CD14-positive monocyte (primary cell): ENCODE measurements at regions not wholly inside any gene's neighbourhood (a gene's known extent, or its start where the extent isn't known, plus 50 kb on each side); places are given as distances from the start of the nearest gene placed in this dataset.

Experiments used
- DNase-seq, 3 donors: peaks; one replicate each; pipeline ENCODE4 v3.0.0-alpha.2; 2011 to 2022
- H2AFZ ChIP-seq: 2 replicates; pipeline ENCODE4 v1.6.0; 2012; ENCODE audit warnings: mild to moderate bottlenecking, low read depth, low read length, inconsistent platforms; ENCODE audit not compliant: insufficient read depth, poor library complexity, severe bottlenecking
- H3K27ac ChIP-seq, 2 donors: 1 replicate in 1 of 2; 2 replicates in 1 of 2; pipeline ENCODE4 v1.5.1; 2012 to 2013; ENCODE audit warnings: low read length in 2 of 2, control low read depth in 1 of 2, inconsistent platforms in 1 of 2, low read depth in 1 of 2, mild to moderate bottlenecking in 1 of 2
- H3K27me3 ChIP-seq, 2 donors: one replicate each; pipeline versions ENCODE4 v1.6.0 to v1.6.1; 2011 to 2013; ENCODE audit warnings: low read length in 2 of 2; ENCODE audit not compliant: control insufficient read depth in 2 of 2, insufficient read depth in 2 of 2
- H3K36me3 ChIP-seq, 2 donors: replicated peaks in 1 of 2; 1 replicate in 1 of 2; 2 replicates in 1 of 2; pipeline versions ENCODE4 v1.5.1 to v1.6.1; 2012 to 2013; ENCODE audit warnings: low read length in 2 of 2, control low read depth in 1 of 2, inconsistent platforms in 1 of 2, mild to moderate bottlenecking in 1 of 2; ENCODE audit not compliant: insufficient read depth in 2 of 2, control insufficient read depth in 1 of 2
- H3K4me1 ChIP-seq, 2 donors: 1 replicate in 1 of 2; 2 replicates in 1 of 2; pipeline versions ENCODE4 v1.5.1 to v1.6.1; 2012 to 2013; ENCODE audit warnings: low read length in 2 of 2, control low read depth in 1 of 2, inconsistent platforms in 1 of 2, mild to moderate bottlenecking in 1 of 2, moderate library complexity in 1 of 2; ENCODE audit not compliant: insufficient read depth in 2 of 2, control insufficient read depth in 1 of 2
- H3K4me2 ChIP-seq: replicated peaks from 2 replicates; pipeline ENCODE3; 2012; ENCODE audit warnings: low read length, moderate library complexity, mild to moderate bottlenecking; ENCODE audit not compliant: poor library complexity, severe bottlenecking; ENCODE audit errors: extremely low read depth
- H3K4me3 ChIP-seq, 3 experiments: fragments of 200-600 bp in 1 of 3; sonication (generic) in 1 of 3; replicated peaks in 1 of 3; 1 replicate in 2 of 3; 2 replicates in 1 of 3; pipeline ENCODE4 v1.5.1; 2011 to 2013; ENCODE audit warnings: low read length in 3 of 3, mild to moderate bottlenecking in 3 of 3, control low read depth in 2 of 3, low read depth in 2 of 3, inconsistent platforms in 1 of 3, moderate library complexity in 1 of 3
- H3K79me2 ChIP-seq: 2 replicates; pipeline ENCODE4 v1.6.0; 2012; ENCODE audit warnings: mild to moderate bottlenecking, control low read depth, inconsistent platforms, low read length, moderate library complexity; ENCODE audit not compliant: insufficient read depth
- H3K9ac ChIP-seq: 2 replicates; pipeline ENCODE4 v1.6.0; 2017; ENCODE audit warnings: low read length, mild to moderate bottlenecking; ENCODE audit not compliant: insufficient read depth, poor library complexity, severe bottlenecking
- H3K9me3 ChIP-seq, 2 donors: replicated peaks in 1 of 2; 1 replicate in 1 of 2; 2 replicates in 1 of 2; pipeline versions ENCODE4 v1.5.1 to v1.6.1; 2012 to 2013; ENCODE audit warnings: low read length in 2 of 2, control low read depth in 1 of 2; ENCODE audit not compliant: control insufficient read depth in 1 of 2, insufficient read depth in 1 of 2
- H4K20me1 ChIP-seq: 2 replicates; pipeline ENCODE4 v1.6.0; 2012; ENCODE audit warnings: mild to moderate bottlenecking, low read length, control low read depth, moderate library complexity; ENCODE audit not compliant: insufficient read depth
- H3K27ac Mint-ChIP-seq, 7 donors: one replicate each; pipeline ENCODE4 v1.8.0; 2020; ENCODE audit warnings: mild to moderate bottlenecking in 7 of 7, mixed read lengths in 7 of 7, moderate library complexity in 6 of 7, inconsistent platforms in 2 of 7
- H3K27me3 Mint-ChIP-seq, 3 donors: one replicate each; pipeline ENCODE4 v1.8.0; 2021 to 2022; ENCODE audit warnings: low read depth in 3 of 3, mild to moderate bottlenecking in 3 of 3, mixed read lengths in 3 of 3, moderate library complexity in 3 of 3, inconsistent platforms in 1 of 3
- H3K36me3 Mint-ChIP-seq, 2 donors: one replicate each; pipeline ENCODE4 v1.8.0; 2020; ENCODE audit warnings: mixed read lengths in 2 of 2, inconsistent platforms in 1 of 2, mild to moderate bottlenecking in 1 of 2
- H3K4me1 Mint-ChIP-seq: one replicate; pipeline ENCODE4 v1.8.0; 2020; ENCODE audit warnings: mild to moderate bottlenecking, mixed read lengths
- H3K4me3 Mint-ChIP-seq, 2 donors: one replicate each; pipeline ENCODE4 v1.8.0; 2020; ENCODE audit warnings: mild to moderate bottlenecking in 2 of 2, mixed read lengths in 2 of 2, moderate library complexity in 1 of 2
- H3K9me3 Mint-ChIP-seq, 7 donors: one replicate each; pipeline ENCODE4 v1.8.0; 2020 to 2022; ENCODE audit warnings: mixed read lengths in 7 of 7, mild to moderate bottlenecking in 6 of 7, moderate library complexity in 6 of 7, inconsistent platforms in 2 of 7
- WGBS: methylation state at CpG from one replicate; pipeline ENCODE4 v1.1.5; 2013; ENCODE audit warnings: missing lambda C conversion rate; ENCODE audit not compliant: insufficient coverage; 5-methylcytosine and 5-hydroxymethylcytosine counted together
- intact Hi-C, 2 donors: fragments of 100-400 bp; cut with micrococcal nuclease; formaldehyde crosslinking; loops; one replicate each; pipeline versions ENCODE4 v1.15.0 to v1.15.1; 2023
- TF ChIP-seq, protein P1 (sequence below): fragments of 200-600 bp; IDR thresholded peaks from one replicate; pipeline ENCODE4 v1.8.0; 2022; ENCODE audit warnings: antibody characterized with exemption, mild to moderate bottlenecking

DNA sequence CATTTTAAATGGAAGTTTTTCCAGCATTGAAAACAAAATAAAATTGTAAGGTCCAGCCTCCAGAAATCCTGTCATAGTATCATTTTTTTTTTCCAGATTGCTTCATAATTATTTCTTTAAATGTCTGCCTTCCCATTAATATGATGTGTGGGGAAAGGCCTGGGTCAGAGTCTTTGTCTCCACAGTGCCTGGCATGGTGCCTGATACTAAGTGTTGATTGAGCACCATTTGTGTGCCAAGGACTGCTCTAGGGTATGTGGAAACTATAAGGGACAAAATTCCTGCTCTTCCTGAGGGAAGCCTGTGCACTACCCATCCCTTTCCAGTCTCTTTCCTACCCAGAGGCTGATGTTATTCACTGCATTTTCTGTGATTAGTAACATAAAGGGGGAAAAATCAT, 53.1 kb upstream of the BEND4 start:
- H3K9me3 ChIP-seq = no peaks in the 10 kb centered on the region
- Mint-ChIP-seq H3K36me3 (no peaks in the 10 kb centered on the region), H3K4me3 (no peak overlapping the region), H3K27ac (no peak overlapping the region), H3K27me3 (no peaks in the 10 kb centered on the region), H3K4me1 (no peaks in the 10 kb centered on the region), H3K9me3 (peaks cover 0 to 5% (median 0%) of the 10 kb centered on the region in 7 donors)
- H3K9ac ChIP-seq = no peak overlapping the region
- no peak for DNase-seq
- no peak overlapping the region for H3K27ac ChIP-seq
- no peak overlapping the region for H3K4me3 ChIP-seq
- TF ChIP-seq, protein P1, sequence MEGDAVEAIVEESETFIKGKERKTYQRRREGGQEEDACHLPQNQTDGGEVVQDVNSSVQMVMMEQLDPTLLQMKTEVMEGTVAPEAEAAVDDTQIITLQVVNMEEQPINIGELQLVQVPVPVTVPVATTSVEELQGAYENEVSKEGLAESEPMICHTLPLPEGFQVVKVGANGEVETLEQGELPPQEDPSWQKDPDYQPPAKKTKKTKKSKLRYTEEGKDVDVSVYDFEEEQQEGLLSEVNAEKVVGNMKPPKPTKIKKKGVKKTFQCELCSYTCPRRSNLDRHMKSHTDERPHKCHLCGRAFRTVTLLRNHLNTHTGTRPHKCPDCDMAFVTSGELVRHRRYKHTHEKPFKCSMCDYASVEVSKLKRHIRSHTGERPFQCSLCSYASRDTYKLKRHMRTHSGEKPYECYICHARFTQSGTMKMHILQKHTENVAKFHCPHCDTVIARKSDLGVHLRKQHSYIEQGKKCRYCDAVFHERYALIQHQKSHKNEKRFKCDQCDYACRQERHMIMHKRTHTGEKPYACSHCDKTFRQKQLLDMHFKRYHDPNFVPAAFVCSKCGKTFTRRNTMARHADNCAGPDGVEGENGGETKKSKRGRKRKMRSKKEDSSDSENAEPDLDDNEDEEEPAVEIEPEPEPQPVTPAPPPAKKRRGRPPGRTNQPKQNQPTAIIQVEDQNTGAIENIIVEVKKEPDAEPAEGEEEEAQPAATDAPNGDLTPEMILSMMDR = no peak
- H3K36me3 ChIP-seq = no peaks in the 10 kb centered on the region
- H3K4me2 ChIP-seq = no peak overlapping the region
- H3K79me2 ChIP-seq = no peaks in the 10 kb centered on the region
- H3K4me1 ChIP-seq = no peaks in the 10 kb centered on the region
- H4K20me1 ChIP-seq = no peaks in the 10 kb centered on the region
- H2AFZ ChIP-seq = no peak overlapping the region
- H3K27me3 ChIP-seq = no peaks in the 10 kb centered on the region
- intact Hi-C loops = no loop called here

- DNase-seq = no peak
- Histone ChIP-seq H3K27me3 (no peaks in the 10 kb centered on the region), H3K4me2 (no peak overlapping the region), H3K9me3 (no peaks in the 10 kb centered on the region), H3K79me2 (no peaks in the 10 kb centered on the region), H3K9ac (no peak overlapping the region), H2AFZ (no peak overlapping the region), H3K4me3 (no peak overlapping the region), H4K20me1 (no peaks in the 10 kb centered on the region), H3K27ac (no peak overlapping the region), H3K4me1 (no peaks in the 10 kb centered on the region), H3K36me3 (no peaks in the 10 kb centered on the region)
- Mint-ChIP-seq H3K36me3 (no peaks in the 10 kb centered on the region), H3K27ac (peak overlapping the region in 1 of 7 donors; percentile 35), H3K27me3 (peaks cover 0 to 3% (median 2%) of the 10 kb centered on the region in 3 donors), H3K4me1 (no peaks in the 10 kb centered on the region), H3K4me3 (no peak overlapping the region), H3K9me3 (peaks cover 0 to 5% (median 1%) of the 10 kb centered on the region in 7 donors)
- WGBS = 85% methylated on average over 2 of the region's 2 CpGs
- intact Hi-C loops = no loop called here
- TF ChIP-seq, protein P1 = no peak
Measured at GRCh38 chr4:42216664-42217063, 64.2 kb upstream of the BEND4 start.
